Activated naive CD8-positive, alpha-beta T cell treated with anti-CD3 and anti-CD28 coated beads, Interleukin-2, amount 50 U/mL, for 24 hours (primary cell): ENCODE measurements at regions not wholly inside any gene's neighbourhood (a gene's known extent, or its start where the extent isn't known, plus 50 kb on each side); places are given as distances from the start of the nearest gene placed in this dataset.
"Not testable (repeated sequence)": the region's sequence is repeated elsewhere in the genome, so short reads cannot be mapped to it uniquely, and the experiment has no call there.

Experiments used
- ATAC-seq: fragments of 150-1000 bp; cut with Tn5 transposase; one replicate; pipeline ENCODE4 v1.10.0; 2021
- DNase-seq: peaks from one replicate; pipeline ENCODE4 v3.0.0; 2021
- H3K27ac Mint-ChIP-seq: one replicate; pipeline ENCODE4 v1.8.0; 2021; ENCODE audit warnings: mild to moderate bottlenecking, mixed read lengths
- H3K27me3 Mint-ChIP-seq: one replicate; pipeline ENCODE4 v1.8.0; 2021; ENCODE audit warnings: mixed read lengths
- H3K36me3 Mint-ChIP-seq: one replicate; pipeline ENCODE4 v1.8.0; 2021; ENCODE audit warnings: low read depth, mixed read lengths
- H3K4me1 Mint-ChIP-seq: one replicate; pipeline ENCODE4 v1.8.0; 2021; ENCODE audit warnings: mixed read lengths
- H3K4me3 Mint-ChIP-seq: one replicate; pipeline ENCODE4 v1.8.0; 2021; ENCODE audit warnings: mild to moderate bottlenecking, moderate library complexity, mixed read lengths
- H3K9me3 Mint-ChIP-seq: one replicate; pipeline ENCODE4 v1.8.0; 2021; ENCODE audit warnings: mixed read lengths

DNA sequence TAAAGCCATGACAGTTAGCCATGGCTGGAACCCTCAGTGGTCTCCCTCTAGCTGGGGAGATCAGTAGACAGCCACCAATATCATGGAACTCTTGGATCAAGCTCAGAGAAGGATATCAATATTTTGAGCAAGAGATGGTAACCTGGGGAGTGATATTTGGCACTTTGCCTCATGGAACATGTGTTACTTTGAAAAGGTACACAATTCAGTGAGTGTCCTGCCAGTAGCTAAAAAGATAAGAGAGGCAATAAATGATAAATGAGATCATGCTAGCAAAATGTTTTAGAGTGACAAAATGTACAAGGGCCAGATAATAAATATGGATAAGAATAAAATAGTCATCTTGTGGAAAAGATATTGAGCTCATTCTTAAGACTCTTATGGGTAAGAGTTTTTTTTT lies 1618.7 kb downstream of the OLFM4 start:
- H3K9me3 Mint-ChIP-seq: peaks cover 16% of the 10 kb centered on the region
- no peak for ATAC-seq
- no peak overlapping the region for H3K4me3 Mint-ChIP-seq
- no peak overlapping the region for H3K27ac Mint-ChIP-seq
- DNase-seq: no peak
- H3K36me3 Mint-ChIP-seq: no peaks in the 10 kb centered on the region
- H3K27me3 Mint-ChIP-seq: no peaks in the 10 kb centered on the region
- no peaks in the 10 kb centered on the region for H3K4me1 Mint-ChIP-seq

DNA sequence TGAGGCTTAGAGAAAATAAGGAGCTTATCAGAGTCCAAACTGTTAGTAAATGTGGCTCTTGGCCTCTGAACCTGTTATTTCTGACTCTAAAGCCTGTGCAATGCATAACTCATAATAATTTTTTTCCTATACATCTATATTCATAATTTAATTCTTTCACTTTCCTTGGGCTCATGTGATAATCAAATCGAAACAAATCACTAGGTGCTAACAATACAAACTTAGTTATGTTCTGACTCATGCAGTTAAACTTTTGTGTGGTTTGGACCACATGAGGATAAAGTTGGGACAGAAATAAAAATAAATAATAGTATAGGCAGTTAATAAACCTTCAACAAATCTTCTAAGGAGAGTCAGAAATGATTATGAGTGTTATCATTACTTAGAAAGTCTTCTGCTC lies 1629.0 kb downstream of the OLFM4 start:
- H3K4me1 Mint-ChIP-seq: no peaks in the 10 kb centered on the region
- ATAC-seq (no peak), DNase-seq (no peak)
- peaks cover 15% of the 10 kb centered on the region for H3K9me3 Mint-ChIP-seq
- H3K27ac Mint-ChIP-seq: no peak overlapping the region
- H3K36me3 Mint-ChIP-seq: peaks cover 1% of the 10 kb centered on the region
- H3K4me3 Mint-ChIP-seq: no peak overlapping the region
- H3K27me3 Mint-ChIP-seq: no peaks in the 10 kb centered on the region

DNA sequence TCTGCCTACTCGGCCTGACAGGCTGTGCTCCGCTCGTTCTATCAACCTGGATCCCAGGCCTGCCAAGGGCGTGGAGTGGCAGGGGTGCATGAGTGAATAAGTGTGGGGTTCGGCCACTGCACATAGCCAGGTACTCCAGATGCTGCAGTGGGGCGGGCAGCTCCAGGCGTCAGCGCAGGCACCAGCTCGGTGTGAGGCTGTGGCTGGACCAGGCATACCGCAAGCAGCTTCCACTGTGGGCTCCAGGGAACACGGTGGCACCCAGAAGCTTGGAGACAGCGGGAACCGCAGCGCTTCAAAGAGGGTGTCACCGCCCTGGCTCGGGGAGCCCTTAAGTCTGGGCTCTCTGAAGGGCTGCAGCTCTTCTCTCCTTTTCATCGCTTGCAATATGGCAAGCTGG lies 1630.2 kb downstream of the OLFM4 start:
- no peaks in the 10 kb centered on the region for H3K27me3 Mint-ChIP-seq
- DNase-seq: no peak
- no peak for ATAC-seq
- peaks cover 18% of the 10 kb centered on the region for H3K9me3 Mint-ChIP-seq
- H3K4me3 Mint-ChIP-seq: no peak overlapping the region
- H3K36me3 Mint-ChIP-seq: peaks cover 1% of the 10 kb centered on the region
- H3K4me1 Mint-ChIP-seq: no peaks in the 10 kb centered on the region
- H3K27ac Mint-ChIP-seq: no peak overlapping the region

DNA sequence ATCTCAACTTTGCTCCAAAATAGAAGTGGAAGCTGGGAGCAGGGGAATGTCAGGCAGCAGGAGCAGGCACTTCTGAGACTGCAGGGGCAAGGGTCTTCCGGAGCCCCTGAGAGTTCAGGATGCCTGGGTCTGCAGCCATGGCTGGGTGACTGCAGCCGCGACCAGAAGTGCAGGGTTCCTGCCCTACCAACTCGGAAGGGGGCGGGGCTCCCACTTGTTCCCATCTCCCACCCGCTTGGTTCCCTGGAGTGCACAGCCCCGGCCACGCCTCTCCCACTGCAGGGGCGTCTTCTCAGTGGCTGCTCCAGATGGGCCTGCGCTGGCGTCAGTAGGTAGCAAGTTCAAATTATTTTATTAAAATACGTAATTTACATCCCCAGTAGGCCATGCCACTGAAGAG lies 1631.7 kb downstream of the OLFM4 start:
- Mint-ChIP-seq H3K4me3 (no peak overlapping the region), H3K27ac (no peak overlapping the region), H3K9me3 (peaks cover 18% of the 10 kb centered on the region), H3K4me1 (no peaks in the 10 kb centered on the region), H3K36me3 (peaks cover 1% of the 10 kb centered on the region), H3K27me3 (no peaks in the 10 kb centered on the region)
- ATAC-seq: no peak
- no peak for DNase-seq

DNA sequence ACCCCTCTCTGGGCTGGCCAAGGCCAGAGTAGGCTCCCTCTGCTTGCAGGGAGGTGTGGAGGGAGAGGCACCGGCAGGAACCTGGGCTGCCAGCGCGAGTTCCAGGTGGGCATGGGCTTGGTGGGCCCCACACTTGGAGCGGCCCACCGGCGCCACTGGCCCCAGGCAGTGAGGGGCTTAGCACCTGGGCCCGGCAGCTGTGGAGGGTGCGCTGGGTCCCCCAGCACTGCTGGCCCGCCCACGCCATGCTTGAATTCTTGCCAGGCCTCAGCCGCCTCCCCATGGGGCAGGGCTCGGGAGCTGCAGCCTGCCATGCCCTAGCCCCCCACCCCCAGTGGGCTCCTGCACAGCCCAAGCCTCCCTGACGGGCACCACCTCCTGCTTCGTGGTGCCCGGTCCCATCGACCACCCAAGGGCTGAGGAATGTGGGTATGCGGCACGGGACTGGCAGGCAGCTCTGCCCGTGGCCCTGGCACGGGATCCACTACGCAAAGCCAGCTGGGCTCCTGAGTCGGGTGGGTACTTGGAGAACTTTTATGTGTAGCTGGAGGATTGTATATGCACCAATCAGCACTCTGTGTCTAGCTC lies 1648.0 kb downstream of the OLFM4 start:
- no peak overlapping the region for H3K4me3 Mint-ChIP-seq
- DNase-seq: no peak
- no peak overlapping the region for H3K27ac Mint-ChIP-seq
- H3K9me3 Mint-ChIP-seq: peaks cover 6% of the 10 kb centered on the region
- H3K4me1 Mint-ChIP-seq: no peaks in the 10 kb centered on the region
- ATAC-seq: no peak
- H3K36me3 Mint-ChIP-seq: no peaks in the 10 kb centered on the region
- H3K27me3 Mint-ChIP-seq: no peaks in the 10 kb centered on the region

DNA sequence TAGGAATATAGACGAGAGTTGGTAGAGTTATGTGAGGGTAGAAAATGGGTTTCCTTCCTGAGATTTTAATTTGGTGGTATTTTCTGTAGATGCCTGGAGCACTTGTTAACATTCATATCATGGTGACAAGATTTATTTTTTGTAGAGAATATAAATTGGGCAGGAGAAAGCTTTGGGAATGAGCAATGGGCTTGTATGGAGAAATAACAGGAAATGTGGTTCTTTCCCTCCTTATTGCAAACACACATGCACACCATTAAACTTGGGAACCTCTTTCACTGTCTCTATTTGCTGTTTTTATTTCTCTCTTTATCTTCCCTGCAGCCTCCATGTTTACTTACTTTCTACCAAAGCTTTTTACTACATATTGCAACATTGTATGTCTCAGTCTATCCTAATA lies 1653.6 kb downstream of the OLFM4 start:
- Mint-ChIP-seq H3K36me3 (no peaks in the 10 kb centered on the region), H3K27ac (no peak overlapping the region), H3K4me3 (no peak overlapping the region), H3K4me1 (no peaks in the 10 kb centered on the region), H3K27me3 (no peaks in the 10 kb centered on the region), H3K9me3 (peaks cover 8% of the 10 kb centered on the region)
- DNase-seq: no peak
- ATAC-seq: no peak

DNA sequence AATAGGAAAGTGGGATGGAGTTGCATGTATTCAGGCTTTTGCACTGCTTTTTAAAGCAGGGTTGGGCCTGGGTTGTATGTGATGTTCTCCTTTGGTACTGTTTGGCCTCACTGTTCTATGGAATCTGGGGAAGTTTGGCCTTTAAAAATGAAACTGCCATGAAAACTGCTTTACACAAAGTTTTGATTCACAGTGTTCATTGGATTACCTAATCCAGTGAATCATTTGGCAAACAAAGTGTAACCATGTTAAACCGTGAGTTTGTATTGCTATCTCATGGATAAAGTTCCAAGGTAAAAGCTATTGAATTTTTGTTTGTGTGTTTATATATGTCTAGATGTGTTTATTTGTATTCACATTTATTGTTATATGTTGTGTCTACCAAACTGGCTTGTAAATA lies 1658.6 kb downstream of the OLFM4 start:
- no peak overlapping the region for H3K27ac Mint-ChIP-seq
- ATAC-seq: no peak

DNA sequence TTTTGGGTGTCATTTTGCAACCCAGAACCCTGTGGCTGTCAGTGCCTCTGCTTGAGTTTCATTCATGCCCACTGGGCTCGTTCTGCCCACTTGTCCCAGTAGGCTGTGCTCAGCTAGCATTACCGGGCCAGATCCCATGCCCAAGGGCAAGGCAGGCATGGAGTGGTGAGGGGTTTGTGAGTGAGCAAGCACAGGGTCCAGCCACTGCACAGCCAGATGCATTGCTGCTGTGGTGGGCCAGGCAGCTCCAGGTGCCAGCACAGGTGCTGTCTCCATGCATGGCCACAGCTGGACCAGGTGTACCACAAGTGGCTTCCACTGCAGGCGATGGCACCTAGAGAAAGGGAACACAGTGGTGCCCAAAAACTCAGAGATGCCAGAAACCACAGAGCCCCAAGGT lies 1671.2 kb downstream of the OLFM4 start:
- ATAC-seq (no peak), DNase-seq (no peak)
- H3K4me3 Mint-ChIP-seq: no peak overlapping the region
- H3K4me1 Mint-ChIP-seq: no peaks in the 10 kb centered on the region
- H3K36me3 Mint-ChIP-seq: no peaks in the 10 kb centered on the region
- no peak overlapping the region for H3K27ac Mint-ChIP-seq
- no peaks in the 10 kb centered on the region for H3K27me3 Mint-ChIP-seq
- no peaks in the 10 kb centered on the region for H3K9me3 Mint-ChIP-seq

More for the DNA sequence above, 1658.6 kb downstream of the OLFM4 start:
- Mint-ChIP-seq H3K4me3 (no peak overlapping the region), H3K27me3 (no peaks in the 10 kb centered on the region), H3K9me3 (peaks cover 2% of the 10 kb centered on the region), H3K36me3 (no peaks in the 10 kb centered on the region), H3K4me1 (no peaks in the 10 kb centered on the region)
- no peak for DNase-seq

DNA sequence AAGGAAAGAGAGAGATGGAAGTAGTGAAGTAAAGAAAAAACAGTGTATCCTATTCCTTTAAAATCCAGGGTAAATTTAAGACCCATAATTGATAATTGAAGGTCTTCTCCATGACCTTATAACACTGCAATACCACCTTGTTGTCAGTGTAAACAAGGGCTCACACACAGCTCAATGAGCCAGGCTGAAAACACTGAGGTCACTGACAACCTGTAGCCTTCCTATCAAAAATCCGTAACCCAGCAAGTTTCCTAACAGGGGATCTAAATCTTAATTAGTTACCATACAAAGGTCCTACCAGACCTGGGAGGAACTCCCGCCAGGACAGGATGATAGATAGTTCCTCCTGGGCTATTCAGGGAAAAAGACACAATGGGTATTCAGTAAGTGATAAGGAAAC lies 1677.1 kb downstream of the OLFM4 start:
- Mint-ChIP-seq H3K27me3 (no peaks in the 10 kb centered on the region), H3K27ac (no peak overlapping the region), H3K36me3 (no peaks in the 10 kb centered on the region), H3K9me3 (no peaks in the 10 kb centered on the region), H3K4me1 (no peaks in the 10 kb centered on the region), H3K4me3 (no peak overlapping the region)
- DNase-seq (no peak), ATAC-seq (no peak)

DNA sequence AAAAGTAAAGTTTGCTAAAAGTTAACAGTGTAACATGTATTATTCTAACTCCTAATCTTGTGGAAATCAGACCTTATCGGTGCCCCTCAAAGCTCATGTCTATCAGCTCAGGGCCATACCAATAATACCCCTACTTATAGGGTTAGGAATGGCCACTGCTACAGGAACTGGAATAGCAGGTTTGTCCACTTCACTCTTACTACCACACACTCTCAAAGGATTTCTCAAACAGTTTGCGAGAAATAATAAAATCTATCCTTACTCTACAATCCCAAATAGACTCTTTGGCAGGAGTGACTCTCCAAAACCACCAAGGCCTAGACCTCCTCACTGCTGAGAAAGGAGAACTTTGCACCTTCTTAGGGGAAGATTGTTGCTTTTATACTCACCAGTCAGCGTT lies 1677.7 kb downstream of the OLFM4 start:
- Mint-ChIP-seq H3K4me1 (no peaks in the 10 kb centered on the region), H3K4me3 (no peak overlapping the region), H3K27me3 (no peaks in the 10 kb centered on the region), H3K9me3 (peaks cover under 1% of the 10 kb centered on the region), H3K27ac (no peak overlapping the region), H3K36me3 (no peaks in the 10 kb centered on the region)
- DNase-seq: no peak
- no peak for ATAC-seq

DNA sequence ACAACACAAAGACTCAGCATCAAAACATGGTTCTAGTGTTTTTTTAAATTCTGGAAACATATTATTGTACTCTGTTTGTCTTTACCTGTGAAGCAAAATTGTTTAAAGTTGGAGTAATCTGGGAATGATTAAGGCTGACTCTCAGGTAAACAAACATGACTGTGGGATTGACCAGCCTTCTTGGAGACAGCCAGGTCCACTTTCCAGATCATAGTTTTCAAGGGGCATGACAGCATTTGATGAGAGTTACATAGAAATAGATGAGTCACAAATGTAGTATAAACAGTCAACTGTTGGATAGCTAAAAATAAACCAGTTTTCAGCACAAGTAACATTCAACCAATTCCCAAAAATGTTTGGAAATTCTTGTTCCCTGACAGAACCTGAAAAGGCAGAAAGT lies 1680.9 kb downstream of the OLFM4 start:
- DNase-seq (no peak), ATAC-seq (no peak)
- Mint-ChIP-seq H3K36me3 (no peaks in the 10 kb centered on the region), H3K4me1 (no peaks in the 10 kb centered on the region), H3K9me3 (peaks cover 5% of the 10 kb centered on the region), H3K27me3 (no peaks in the 10 kb centered on the region), H3K27ac (no peak overlapping the region), H3K4me3 (no peak overlapping the region)

DNA sequence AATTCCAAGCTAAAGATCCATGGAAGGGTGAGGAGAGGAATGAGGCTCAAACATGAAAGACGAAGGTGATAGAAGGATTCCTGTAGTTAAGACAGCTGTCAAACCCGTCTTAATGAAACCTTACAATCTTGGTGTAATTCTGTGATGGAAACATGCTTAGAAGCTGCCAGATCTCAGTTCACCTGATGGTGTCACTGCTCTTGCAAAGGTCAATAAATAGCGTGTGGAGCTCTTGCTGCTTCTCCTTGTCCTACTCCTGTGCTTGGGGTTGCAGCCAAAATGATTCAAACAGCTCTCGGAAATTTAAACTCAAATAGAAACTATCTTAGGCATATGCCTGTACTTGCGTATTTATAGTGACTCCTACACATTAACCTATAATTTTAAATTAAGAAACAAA lies 1705.0 kb downstream of the OLFM4 start:
- no peak overlapping the region for H3K4me3 Mint-ChIP-seq
- no peak overlapping the region for H3K27ac Mint-ChIP-seq
- no peaks in the 10 kb centered on the region for H3K27me3 Mint-ChIP-seq
- H3K9me3 Mint-ChIP-seq: peaks cover 23% of the 10 kb centered on the region
- H3K4me1 Mint-ChIP-seq: no peaks in the 10 kb centered on the region
- no peaks in the 10 kb centered on the region for H3K36me3 Mint-ChIP-seq
- no peak for DNase-seq
- no peak for ATAC-seq

DNA sequence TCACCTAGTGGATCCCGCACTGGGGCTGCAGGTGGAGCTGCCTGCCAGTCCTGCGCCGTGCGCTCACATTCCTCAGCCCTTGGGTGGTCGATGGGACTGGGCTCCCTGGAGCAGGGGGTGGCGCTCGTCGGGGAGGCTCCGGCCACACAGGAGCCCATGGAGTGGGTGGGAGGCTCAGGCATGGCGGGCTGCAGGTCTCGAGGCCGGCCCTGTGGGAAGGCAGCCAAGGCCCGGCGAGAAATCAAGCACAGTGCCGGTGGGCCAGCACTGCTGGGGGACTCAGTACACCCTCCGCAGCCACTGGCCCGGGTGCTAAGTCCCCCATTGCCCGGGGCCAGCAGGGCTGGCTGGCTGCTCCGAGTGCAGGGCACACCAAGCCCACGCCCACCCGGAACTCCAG lies 1708.6 kb downstream of the OLFM4 start:
- H3K4me3 Mint-ChIP-seq, DNase-seq, ATAC-seq, H3K4me1 Mint-ChIP-seq, H3K36me3 Mint-ChIP-seq, H3K27me3 Mint-ChIP-seq, H3K27ac Mint-ChIP-seq: not testable (repeated sequence)
- H3K9me3 Mint-ChIP-seq: peaks cover 15% of the 10 kb centered on the region

DNA sequence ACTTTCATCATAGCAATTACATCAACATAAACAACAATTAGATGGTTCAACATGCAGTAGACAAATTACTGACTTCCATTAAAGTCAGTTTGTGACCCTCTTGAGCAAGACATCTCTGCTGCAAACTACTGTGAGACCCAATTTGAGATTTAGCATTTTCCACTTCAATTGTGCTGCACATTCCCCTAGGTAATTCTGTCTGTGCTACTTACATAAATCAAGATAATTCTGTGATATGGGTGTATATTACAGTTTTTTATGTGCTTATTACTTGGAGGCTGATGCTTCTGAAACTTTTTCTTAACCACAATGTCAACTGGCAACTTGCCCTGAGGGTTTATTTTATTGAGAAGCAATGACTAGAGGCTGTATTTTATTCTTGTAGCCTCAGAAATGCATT lies 1714.4 kb downstream of the OLFM4 start:
- Mint-ChIP-seq H3K27me3 (no peaks in the 10 kb centered on the region), H3K36me3 (no peaks in the 10 kb centered on the region), H3K9me3 (peaks cover 9% of the 10 kb centered on the region), H3K27ac (no peak overlapping the region), H3K4me1 (no peaks in the 10 kb centered on the region), H3K4me3 (no peak overlapping the region)
- no peak for DNase-seq
- no peak for ATAC-seq

DNA sequence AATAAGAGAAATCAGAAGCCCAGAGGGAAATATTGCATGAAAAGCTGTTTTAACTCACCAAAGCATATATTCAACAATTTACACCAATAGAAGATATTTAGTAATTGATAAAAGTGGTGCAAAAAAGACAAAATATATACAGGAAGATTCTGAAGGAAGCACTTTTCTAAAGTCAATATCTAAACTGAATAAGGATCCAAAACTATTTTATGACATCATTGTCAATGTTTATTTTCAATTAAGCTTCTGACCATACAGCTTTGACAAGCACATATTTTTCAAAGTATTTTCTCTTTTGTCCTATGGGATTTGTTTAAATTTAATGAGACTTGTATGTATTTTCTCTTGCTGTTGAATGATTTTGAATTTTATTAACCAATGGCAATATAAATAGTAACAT lies 1716.1 kb downstream of the OLFM4 start:
- no peak overlapping the region for H3K27ac Mint-ChIP-seq
- H3K27me3 Mint-ChIP-seq: no peaks in the 10 kb centered on the region
- DNase-seq (no peak), ATAC-seq (no peak)
- H3K4me3 Mint-ChIP-seq: no peak overlapping the region
- peaks cover 13% of the 10 kb centered on the region for H3K9me3 Mint-ChIP-seq
- H3K4me1 Mint-ChIP-seq: no peaks in the 10 kb centered on the region
- no peaks in the 10 kb centered on the region for H3K36me3 Mint-ChIP-seq

DNA sequence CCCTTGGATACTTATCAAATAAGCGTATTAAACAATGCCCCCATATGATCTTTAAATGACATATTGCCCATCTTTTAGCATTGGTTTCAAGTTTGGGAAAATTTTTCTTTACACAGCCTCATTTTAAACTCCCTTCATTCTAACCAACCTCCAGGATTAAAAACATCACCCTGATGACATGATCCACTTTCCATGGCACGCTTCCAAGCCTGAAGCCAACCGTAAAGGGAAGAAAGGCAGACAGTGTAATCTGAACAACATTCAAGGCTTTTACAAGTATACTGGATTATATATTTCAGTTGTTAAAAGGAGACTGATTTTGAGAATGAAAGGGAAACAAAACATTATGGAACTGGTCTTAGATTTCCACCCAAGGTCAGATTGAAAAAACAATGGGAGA lies 1721.9 kb downstream of the OLFM4 start:
- H3K4me3 Mint-ChIP-seq: no peak overlapping the region
- ATAC-seq (no peak), DNase-seq (no peak)
- H3K36me3 Mint-ChIP-seq: no peaks in the 10 kb centered on the region
- H3K4me1 Mint-ChIP-seq: no peaks in the 10 kb centered on the region
- H3K9me3 Mint-ChIP-seq: peaks cover 12% of the 10 kb centered on the region
- H3K27ac Mint-ChIP-seq: no peak overlapping the region
- H3K27me3 Mint-ChIP-seq: no peaks in the 10 kb centered on the region
